ENCODE measurements at regions not wholly inside any gene's neighbourhood (a gene's known extent, or its start where the extent isn't known, plus 50 kb on each side); places are given as distances from the start of the nearest gene placed in this dataset.

DNA sequence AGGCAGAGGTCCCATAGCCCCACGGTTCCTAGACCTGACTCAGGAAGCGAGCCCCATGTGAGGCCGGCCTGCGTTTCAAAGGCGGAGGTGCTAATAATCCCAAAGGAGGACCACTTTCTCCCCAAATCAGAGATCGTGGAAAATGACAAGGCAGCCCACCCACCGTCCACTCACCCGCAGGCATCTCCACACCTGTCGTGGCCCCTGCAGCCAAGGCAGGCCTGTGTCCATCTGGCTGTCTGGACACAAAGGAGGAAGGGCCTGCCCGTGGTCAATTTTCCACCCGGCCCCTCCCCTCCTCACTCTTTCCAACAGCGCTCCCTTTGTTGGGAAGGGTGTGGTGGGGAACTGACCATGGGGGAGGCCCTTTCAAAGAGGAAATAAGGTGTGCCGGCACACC, 125.3 kb upstream of the TMEM132D start:
- H3K4me3 ChIP-seq (ENCODE audit: control insufficient read depth, low read depth, low read length), result no peak overlapping the region
- TF ChIP-seq, protein P1, sequence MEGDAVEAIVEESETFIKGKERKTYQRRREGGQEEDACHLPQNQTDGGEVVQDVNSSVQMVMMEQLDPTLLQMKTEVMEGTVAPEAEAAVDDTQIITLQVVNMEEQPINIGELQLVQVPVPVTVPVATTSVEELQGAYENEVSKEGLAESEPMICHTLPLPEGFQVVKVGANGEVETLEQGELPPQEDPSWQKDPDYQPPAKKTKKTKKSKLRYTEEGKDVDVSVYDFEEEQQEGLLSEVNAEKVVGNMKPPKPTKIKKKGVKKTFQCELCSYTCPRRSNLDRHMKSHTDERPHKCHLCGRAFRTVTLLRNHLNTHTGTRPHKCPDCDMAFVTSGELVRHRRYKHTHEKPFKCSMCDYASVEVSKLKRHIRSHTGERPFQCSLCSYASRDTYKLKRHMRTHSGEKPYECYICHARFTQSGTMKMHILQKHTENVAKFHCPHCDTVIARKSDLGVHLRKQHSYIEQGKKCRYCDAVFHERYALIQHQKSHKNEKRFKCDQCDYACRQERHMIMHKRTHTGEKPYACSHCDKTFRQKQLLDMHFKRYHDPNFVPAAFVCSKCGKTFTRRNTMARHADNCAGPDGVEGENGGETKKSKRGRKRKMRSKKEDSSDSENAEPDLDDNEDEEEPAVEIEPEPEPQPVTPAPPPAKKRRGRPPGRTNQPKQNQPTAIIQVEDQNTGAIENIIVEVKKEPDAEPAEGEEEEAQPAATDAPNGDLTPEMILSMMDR (IDR thresholded peaks at IDR 0.05; ENCODE audit: control insufficient read depth, insufficient read depth, low read depth, low read length, missing control alignments), result no peak
- no peak for DNase-seq (ENCODE audit: low read depth)

- no peak for DNase-seq (ENCODE audit: low read depth)
- H3K4me3 ChIP-seq (ENCODE audit: control insufficient read depth, low read depth, low read length), result no peak overlapping the region
- TF ChIP-seq, protein P1 (IDR thresholded peaks at IDR 0.05; ENCODE audit: control insufficient read depth, insufficient read depth, low read depth, low read length, missing control alignments), result no peak
Observed at GRCh38 chr12:130031041-130031440, 127.2 kb upstream of the TMEM132D start.

GRCh38 chr12:130031571-130032189, 127.9 kb upstream of the TMEM132D start:
- no peak for DNase-seq (ENCODE audit: low read depth)
- TF ChIP-seq, protein P1 (IDR thresholded peaks at IDR 0.05; ENCODE audit: control insufficient read depth, insufficient read depth, low read depth, low read length, missing control alignments), result peak; percentile 76
- no peak overlapping the region for H3K4me3 ChIP-seq (ENCODE audit: control insufficient read depth, low read depth, low read length)

DNA sequence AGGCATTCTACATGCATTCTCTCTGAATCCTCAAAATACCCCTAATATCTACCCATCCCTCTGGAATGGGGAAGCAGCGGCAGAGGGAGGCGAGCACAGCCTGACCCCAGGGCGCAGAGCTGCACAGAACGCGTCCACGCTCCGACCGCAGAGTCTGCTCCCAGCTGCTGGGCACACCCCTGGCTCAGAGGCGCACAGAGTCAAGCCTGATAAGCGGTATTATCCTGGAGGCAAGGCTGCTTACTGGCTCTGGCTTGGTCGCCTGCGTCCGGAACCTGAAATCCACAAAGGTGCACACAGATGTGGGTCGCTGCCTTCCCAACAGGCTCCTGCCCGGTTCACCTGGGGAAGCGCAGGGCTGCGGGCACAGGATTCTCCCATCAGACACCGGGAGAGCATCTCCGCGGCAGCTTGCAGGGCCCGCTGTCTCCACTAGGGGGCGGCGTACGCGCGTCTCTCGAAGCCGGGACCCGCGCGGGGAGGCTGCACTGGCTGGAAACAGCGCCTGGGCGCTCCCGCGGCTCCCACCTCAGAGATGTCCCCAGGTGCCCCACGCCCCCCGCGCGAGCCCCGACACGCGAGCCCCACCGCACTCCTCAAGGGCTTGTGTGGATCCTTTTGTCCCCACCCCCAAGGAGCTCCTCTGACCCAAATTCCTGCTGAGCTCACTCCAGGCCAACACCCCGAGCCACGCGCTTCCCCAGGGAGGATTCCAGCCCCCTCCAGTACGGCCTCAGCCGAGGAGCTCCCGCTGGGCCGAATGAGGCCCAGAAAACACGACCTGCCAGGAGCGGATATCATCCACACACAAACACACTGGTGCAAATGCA, 120.1 kb upstream of the FZD10 start:
- TF ChIP-seq, protein P1 (IDR thresholded peaks at IDR 0.05; ENCODE audit: control insufficient read depth, insufficient read depth, low read depth, low read length, missing control alignments), result no peak
- DNase-seq (ENCODE audit: low read depth), result no peak
- no peak overlapping the region for H3K4me3 ChIP-seq (ENCODE audit: control insufficient read depth, low read depth, low read length)

GRCh38 chr12:130043685-130044406, 118.4 kb upstream of the FZD10 start:
- DNase-seq (ENCODE audit: low read depth), result no peak
- H3K4me3 ChIP-seq (ENCODE audit: control insufficient read depth, low read depth, low read length), result no peak overlapping the region
- TF ChIP-seq, protein P1 (IDR thresholded peaks at IDR 0.05; ENCODE audit: control insufficient read depth, insufficient read depth, low read depth, low read length, missing control alignments), result no peak

- no peak for DNase-seq (ENCODE audit: low read depth)
- TF ChIP-seq, protein P1 (IDR thresholded peaks at IDR 0.05; ENCODE audit: control insufficient read depth, insufficient read depth, low read depth, low read length, missing control alignments), result no peak
- no peak overlapping the region for H3K4me3 ChIP-seq (ENCODE audit: control insufficient read depth, low read depth, low read length)
Observed at GRCh38 chr12:130044991-130045621, 117.2 kb upstream of the FZD10 start.
